ENCODE measurements at regions not wholly inside any gene's neighbourhood (a gene's known extent, or its start where the extent isn't known, plus 50 kb on each side); places are given as distances from the start of the nearest gene placed in this dataset.

DNA sequence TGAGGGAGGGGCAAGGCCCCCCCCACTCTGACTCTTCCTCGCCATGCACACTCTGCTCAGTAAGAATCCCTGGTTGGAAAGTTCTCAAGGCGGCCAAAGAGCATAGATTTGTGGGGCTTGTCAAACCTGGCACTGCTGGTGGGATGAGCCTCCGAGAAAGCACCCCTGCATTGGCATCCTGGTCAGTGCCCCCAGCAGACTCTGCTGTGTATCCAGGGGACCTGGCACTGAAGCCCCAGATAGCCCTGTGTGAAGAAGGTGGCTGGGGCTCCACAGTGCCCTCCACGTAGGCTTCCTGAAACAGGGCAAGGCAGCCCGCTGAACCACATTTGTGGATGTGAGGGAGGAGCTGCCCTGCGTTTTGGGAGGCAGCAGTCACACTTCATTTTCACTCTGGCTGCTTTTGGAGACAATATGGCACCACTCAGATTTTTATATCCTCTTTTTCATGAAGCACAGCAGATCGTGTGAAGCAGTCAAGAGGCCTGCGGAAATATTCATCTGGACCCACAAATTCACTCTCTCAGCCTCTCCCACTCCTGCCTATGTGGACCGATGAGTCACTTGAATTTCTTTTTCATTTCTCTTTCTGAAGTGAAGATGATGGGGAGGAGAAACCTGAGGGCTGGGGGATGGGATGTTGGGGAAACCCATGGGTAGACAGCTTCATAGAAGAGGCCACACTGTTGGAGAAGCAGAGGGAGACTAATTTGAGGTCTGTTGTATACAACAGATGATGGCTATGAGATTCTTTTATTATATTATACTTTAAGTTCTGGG lies 88.7 kb upstream of the BCL6 start:
- TF ChIP-seq, protein P1, sequence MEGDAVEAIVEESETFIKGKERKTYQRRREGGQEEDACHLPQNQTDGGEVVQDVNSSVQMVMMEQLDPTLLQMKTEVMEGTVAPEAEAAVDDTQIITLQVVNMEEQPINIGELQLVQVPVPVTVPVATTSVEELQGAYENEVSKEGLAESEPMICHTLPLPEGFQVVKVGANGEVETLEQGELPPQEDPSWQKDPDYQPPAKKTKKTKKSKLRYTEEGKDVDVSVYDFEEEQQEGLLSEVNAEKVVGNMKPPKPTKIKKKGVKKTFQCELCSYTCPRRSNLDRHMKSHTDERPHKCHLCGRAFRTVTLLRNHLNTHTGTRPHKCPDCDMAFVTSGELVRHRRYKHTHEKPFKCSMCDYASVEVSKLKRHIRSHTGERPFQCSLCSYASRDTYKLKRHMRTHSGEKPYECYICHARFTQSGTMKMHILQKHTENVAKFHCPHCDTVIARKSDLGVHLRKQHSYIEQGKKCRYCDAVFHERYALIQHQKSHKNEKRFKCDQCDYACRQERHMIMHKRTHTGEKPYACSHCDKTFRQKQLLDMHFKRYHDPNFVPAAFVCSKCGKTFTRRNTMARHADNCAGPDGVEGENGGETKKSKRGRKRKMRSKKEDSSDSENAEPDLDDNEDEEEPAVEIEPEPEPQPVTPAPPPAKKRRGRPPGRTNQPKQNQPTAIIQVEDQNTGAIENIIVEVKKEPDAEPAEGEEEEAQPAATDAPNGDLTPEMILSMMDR (tag by site-specific recombination; IDR thresholded peaks at IDR 0.05) = no peak
- TF ChIP-seq, protein P2, sequence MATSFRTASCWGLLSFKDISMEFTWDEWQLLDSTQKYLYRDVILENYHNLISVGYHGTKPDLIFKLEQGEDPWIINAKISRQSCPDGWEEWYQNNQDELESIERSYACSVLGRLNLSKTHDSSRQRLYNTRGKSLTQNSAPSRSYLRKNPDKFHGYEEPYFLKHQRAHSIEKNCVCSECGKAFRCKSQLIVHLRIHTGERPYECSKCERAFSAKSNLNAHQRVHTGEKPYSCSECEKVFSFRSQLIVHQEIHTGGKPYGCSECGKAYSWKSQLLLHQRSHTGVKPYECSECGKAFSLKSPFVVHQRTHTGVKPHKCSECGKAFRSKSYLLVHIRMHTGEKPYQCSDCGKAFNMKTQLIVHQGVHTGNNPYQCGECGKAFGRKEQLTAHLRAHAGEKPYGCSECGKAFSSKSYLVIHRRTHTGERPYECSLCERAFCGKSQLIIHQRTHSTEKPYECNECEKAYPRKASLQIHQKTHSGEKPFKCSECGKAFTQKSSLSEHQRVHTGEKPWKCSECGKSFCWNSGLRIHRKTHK (tag by site-specific recombination; IDR thresholded peaks at IDR 0.05) = no peak
- no peak for TF ChIP-seq ZSCAN16 (tag by site-specific recombination; IDR thresholded peaks at IDR 0.05)
- TF ChIP-seq ZNF341 (tag by site-specific recombination; IDR thresholded peaks at IDR 0.05; ENCODE audit: low read depth) = no peak
- no peak for TF ChIP-seq ZNF501 (tag by site-specific recombination; IDR thresholded peaks at IDR 0.05)

All from HEK293 (cell line).